ENCODE measurements at regions not wholly inside any gene's neighbourhood (a gene's known extent, or its start where the extent isn't known, plus 50 kb on each side); places are given as distances from the start of the nearest gene placed in this dataset.

GRCh38 chr10:80871083-80871482 is 333.4 kb downstream of the SH2D4B start:
- Histone ChIP-seq H2BK15ac (ENCODE audit: low read length) (no peak overlapping the region), H3K18ac (ENCODE audit: extremely low read depth, low read length) (no peak overlapping the region), H2BK120ac (replicated peaks; ENCODE audit: low read depth, low read length) (no peak overlapping the region), H4K20me1 (replicated peaks in 1 of 2; ENCODE audit: control insufficient read depth in 1 of 2, insufficient read depth in 2 of 2, low read length in 2 of 2) (no peaks in the 10 kb centered on the region), H3K79me1 (ENCODE audit: low read depth, low read length) (no peaks in the 10 kb centered on the region), H2AK5ac (ENCODE audit: low read depth, low read length) (no peak overlapping the region), H3K79me2 (ENCODE audit: control insufficient read depth in 1 of 2, insufficient read depth in 2 of 2, low read length in 2 of 2) (no peaks in the 10 kb centered on the region), H3K27me3 (replicated peaks in 1 of 4; ENCODE audit: control insufficient read depth in 3 of 4, extremely low read depth in 1 of 4, insufficient read depth in 3 of 4, low read length in 3 of 4) (no peaks in the 10 kb centered on the region), H3K23me2 (ENCODE audit: low read depth, low read length) (no peaks in the 10 kb centered on the region), H4K91ac (replicated peaks; ENCODE audit: insufficient read length, low read length) (no peak overlapping the region), H4K5ac (ENCODE audit: insufficient read length, low read depth, low read length) (no peak overlapping the region), H2AFZ (ENCODE audit: low read length) (no peak overlapping the region), H3K9me3 (ENCODE audit: insufficient read depth in 2 of 2, low read depth in 1 of 2, low read length in 1 of 2) (0 out of 4 replicates have a peak, but pooled peaks cover 0 to 4% of the 10 kb centered on the region in 2 experiments), H3K23ac (ENCODE audit: insufficient read length) (no peak overlapping the region), H3K4ac (replicated peaks; ENCODE audit: insufficient read length, low read depth, low read length) (no peak overlapping the region), H3K4me1 (replicated peaks in 1 of 4; ENCODE audit: control insufficient read depth in 3 of 4, insufficient read depth in 4 of 4, low read length in 3 of 4) (no peaks in the 10 kb centered on the region), H3K27ac (ENCODE audit: low read depth, low read length) (no peak overlapping the region), H3K56ac (replicated peaks; ENCODE audit: insufficient read length, low read depth, low read length) (no peak overlapping the region), H3K36me3 (ENCODE audit: control insufficient read depth in 2 of 4, insufficient read depth in 4 of 4, low read length in 3 of 4) (no peaks in the 10 kb centered on the region), H3K14ac (ENCODE audit: insufficient read length) (no peak overlapping the region), H2BK12ac (ENCODE audit: low read depth, low read length) (no peak overlapping the region), H2BK5ac (ENCODE audit: low read depth, low read length) (no peak overlapping the region), H3K4me2 (ENCODE audit: insufficient read depth in 1 of 2, low read depth in 2 of 2, low read length in 2 of 2) (no peak overlapping the region), H3K9ac (replicated peaks in 1 of 4; ENCODE audit: extremely low read depth in 1 of 4, low read depth in 3 of 4, low read length in 3 of 4) (no peak overlapping the region), H2BK20ac (ENCODE audit: low read length) (no peak overlapping the region), H3K4me3 (ENCODE audit: extremely low read depth in 1 of 4, insufficient read depth in 2 of 4, low read depth in 3 of 4, low read length in 4 of 4) (no peak overlapping the region), H4K8ac (ENCODE audit: extremely low read depth, insufficient read depth, low read length) (no peak overlapping the region)
- ChIA-PET POLR2A (ENCODE audit: partially characterized antibody) (no interaction called here), CTCF (ENCODE audit: partially characterized antibody) (interaction anchor here (2.9 kb wide), 1 partner anchor 53 kb away, joined by 12 read pairs; no protein-coding TSS in a partner anchor)
- FAIRE-seq (no peak), DNase-seq (ENCODE audit: low read depth in 1 of 2, low spot score in 2 of 2) (no peak)
- no peak for TF ChIP-seq PHF8 (conservative IDR thresholded peaks at IDR 0.05; ENCODE audit: low read depth, low read length)
- TF ChIP-seq POLR2A (IDR thresholded peaks at IDR 0.05; ENCODE audit: control extremely low read depth in 1 of 2, low read depth in 2 of 2, low read length in 2 of 2), result no peak
- TF ChIP-seq ASH2L (IDR thresholded peaks at IDR 0.05; ENCODE audit: low read length), result no peak
- TF ChIP-seq JUN (IDR thresholded peaks at IDR 0.05; ENCODE audit: low read depth, low read length), result no peak
- no peak for TF ChIP-seq ATF2 (IDR thresholded peaks at IDR 0.05; ENCODE audit: low read length)
- TF ChIP-seq CBX8 (IDR thresholded peaks at IDR 0.05; ENCODE audit: borderline replicate concordance, low read depth, low read length), result no peak
- TF ChIP-seq RNF2 (IDR thresholded peaks at IDR 0.05; ENCODE audit: borderline replicate concordance, low read depth, low read length, missing control alignments, poor library complexity, severe bottlenecking), result no peak
- no peak for TF ChIP-seq POU5F1 (IDR thresholded peaks at IDR 0.05; ENCODE audit: low read depth, low read length)
- no peak for TF ChIP-seq KDM5A (IDR thresholded peaks at IDR 0.05; ENCODE audit: low read length)
- no peak for TF ChIP-seq JUND (IDR thresholded peaks at IDR 0.05; ENCODE audit: low read length)
- TF ChIP-seq SP2 (IDR thresholded peaks at IDR 0.05; ENCODE audit: low read length), result no peak
- no peak for TF ChIP-seq FOSL1 (IDR thresholded peaks at IDR 0.05; ENCODE audit: insufficient read depth, low read depth, low read length)
- TF ChIP-seq EP300 (IDR thresholded peaks at IDR 0.05; ENCODE audit: borderline replicate concordance in 1 of 2, low read depth in 2 of 2, low read length in 2 of 2), result no peak
- no peak for TF ChIP-seq SRF (IDR thresholded peaks at IDR 0.05; ENCODE audit: low read depth, low read length)
- TF ChIP-seq GABPA (IDR thresholded peaks at IDR 0.05; ENCODE audit: borderline replicate concordance, insufficient read depth, low read length), result no peak
